ENCODE measurements at regions not wholly inside any gene's neighbourhood (a gene's known extent, or its start where the extent isn't known, plus 50 kb on each side); places are given as distances from the start of the nearest gene placed in this dataset.

DNA sequence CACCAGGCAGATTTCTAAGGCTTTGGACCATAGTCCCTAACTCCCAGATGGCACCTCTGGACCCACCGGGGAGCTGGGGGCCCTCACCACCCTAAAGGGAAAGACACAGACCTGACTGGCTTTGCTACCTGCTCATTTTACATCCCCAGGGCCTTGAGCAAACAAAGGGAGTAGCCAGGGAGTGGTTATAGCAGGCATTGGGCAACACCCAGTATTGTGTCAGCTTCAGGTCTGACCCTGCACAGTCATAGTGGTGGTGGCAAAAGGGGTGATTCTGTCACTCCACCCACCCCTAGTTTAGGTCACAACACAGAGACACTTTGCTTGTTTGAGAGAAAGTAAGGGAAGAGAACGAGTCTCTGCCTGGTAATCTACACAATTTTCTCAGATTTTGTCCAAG lies 352.5 kb downstream of the DIPK2A start:
- DNase-seq (ENCODE audit: extremely low spot score), result no peak
- POLR2A ChIA-PET, result no interaction called here
- CTCF ChIA-PET, result interaction anchor here (1.4 to 1.5 kb wide), 2 partner anchors 8 to 12 kb away, joined by 4 to 7 read pairs; no protein-coding TSS in a partner anchor
- TF ChIP-seq, protein P1, sequence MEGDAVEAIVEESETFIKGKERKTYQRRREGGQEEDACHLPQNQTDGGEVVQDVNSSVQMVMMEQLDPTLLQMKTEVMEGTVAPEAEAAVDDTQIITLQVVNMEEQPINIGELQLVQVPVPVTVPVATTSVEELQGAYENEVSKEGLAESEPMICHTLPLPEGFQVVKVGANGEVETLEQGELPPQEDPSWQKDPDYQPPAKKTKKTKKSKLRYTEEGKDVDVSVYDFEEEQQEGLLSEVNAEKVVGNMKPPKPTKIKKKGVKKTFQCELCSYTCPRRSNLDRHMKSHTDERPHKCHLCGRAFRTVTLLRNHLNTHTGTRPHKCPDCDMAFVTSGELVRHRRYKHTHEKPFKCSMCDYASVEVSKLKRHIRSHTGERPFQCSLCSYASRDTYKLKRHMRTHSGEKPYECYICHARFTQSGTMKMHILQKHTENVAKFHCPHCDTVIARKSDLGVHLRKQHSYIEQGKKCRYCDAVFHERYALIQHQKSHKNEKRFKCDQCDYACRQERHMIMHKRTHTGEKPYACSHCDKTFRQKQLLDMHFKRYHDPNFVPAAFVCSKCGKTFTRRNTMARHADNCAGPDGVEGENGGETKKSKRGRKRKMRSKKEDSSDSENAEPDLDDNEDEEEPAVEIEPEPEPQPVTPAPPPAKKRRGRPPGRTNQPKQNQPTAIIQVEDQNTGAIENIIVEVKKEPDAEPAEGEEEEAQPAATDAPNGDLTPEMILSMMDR (IDR thresholded peaks at IDR 0.05; ENCODE audit: control extremely low read depth, extremely low read depth, low read depth, missing control alignments), result no peak

DNA sequence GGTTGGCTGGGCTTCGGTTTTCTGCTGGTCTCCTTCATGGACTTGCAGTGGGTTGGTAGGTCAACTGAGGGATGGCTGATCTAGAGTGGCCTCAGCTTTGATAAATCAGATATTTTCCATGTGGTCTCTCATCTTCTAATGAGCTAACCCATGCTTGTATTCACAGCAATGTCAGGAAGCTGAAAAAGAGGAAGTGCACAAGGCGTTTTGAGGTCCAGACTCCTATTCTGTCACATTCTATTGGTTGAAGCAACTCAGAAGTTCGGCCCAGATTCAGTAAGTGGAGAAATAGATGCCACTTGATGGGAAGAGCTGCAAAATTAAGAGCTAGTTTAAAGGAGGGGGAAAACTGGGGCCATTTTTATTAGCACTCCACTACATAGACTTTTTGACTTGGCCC lies 361.2 kb downstream of the DIPK2A start:
- TF ChIP-seq, protein P1 (IDR thresholded peaks at IDR 0.05; ENCODE audit: control extremely low read depth, extremely low read depth, low read depth, missing control alignments), result no peak
- POLR2A ChIA-PET, result no interaction called here
- no peak for DNase-seq (ENCODE audit: extremely low spot score)
- CTCF ChIA-PET, result interaction anchor here (1.2 to 2.9 kb wide), 8 partner anchors 9 to 88 kb away, joined by 3 to 13 read pairs (median 4); no protein-coding TSS in a partner anchor

DNA sequence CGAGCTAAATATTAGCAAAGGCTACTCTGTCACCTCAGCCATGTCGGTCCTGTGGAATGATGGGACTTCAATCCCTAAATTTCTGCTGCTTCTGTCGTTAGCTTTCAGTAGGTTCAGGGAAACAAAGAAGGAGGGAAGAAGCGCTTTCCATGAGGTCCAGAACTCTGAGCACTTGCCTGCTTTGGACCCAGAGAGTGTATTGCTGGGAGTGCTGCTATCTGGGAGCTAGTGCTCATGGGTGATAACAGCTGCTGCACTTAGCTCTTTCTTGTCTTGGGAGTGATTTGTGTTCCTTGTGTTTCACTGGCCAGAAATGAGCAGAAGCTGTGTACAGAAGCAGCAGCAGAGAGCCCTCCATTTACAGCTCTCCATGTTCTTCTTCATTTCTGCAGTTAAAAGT lies 369.8 kb downstream of the DIPK2A start:
- DNase-seq (ENCODE audit: extremely low spot score), result no peak
- CTCF ChIA-PET, result interaction anchor here (1.3 to 1.5 kb wide), 4 partner anchors 9 to 100 kb away, joined by 3 to 7 read pairs (median 4); no protein-coding TSS in a partner anchor

DNA sequence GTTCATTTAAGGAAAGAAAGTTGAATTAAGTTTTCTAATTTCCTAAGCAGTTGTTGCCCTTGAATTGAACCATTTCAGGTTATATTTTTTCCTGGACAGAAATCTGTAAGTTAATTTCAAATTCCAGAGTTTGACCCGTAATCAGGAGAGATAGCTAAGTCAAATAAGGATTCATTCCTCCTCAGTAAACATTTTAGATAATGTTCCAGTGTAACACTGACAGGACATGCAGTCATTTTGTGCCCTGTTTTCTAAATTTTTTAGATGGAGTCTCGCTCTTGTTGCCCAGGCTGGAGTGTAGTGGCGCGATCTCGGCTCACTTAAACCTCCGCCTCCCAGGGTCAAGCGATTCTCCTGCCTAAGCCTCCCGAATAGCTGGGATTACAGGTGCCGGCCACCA lies 371.7 kb downstream of the DIPK2A start:
- CTCF ChIA-PET, result interaction anchor here (1.2 kb wide), 1 partner anchor 38 kb away, joined by 3 read pairs; no protein-coding TSS in a partner anchor
- TF ChIP-seq, protein P1 (IDR thresholded peaks at IDR 0.05; ENCODE audit: control extremely low read depth, extremely low read depth, low read depth, missing control alignments), result no peak
- POLR2A ChIA-PET, result no interaction called here
- DNase-seq (ENCODE audit: extremely low spot score), result no peak

More for the DNA sequence above, 369.8 kb downstream of the DIPK2A start:
- TF ChIP-seq, protein P1 (IDR thresholded peaks at IDR 0.05; ENCODE audit: control extremely low read depth, extremely low read depth, low read depth, missing control alignments), result no peak
- POLR2A ChIA-PET, result no interaction called here

DNA sequence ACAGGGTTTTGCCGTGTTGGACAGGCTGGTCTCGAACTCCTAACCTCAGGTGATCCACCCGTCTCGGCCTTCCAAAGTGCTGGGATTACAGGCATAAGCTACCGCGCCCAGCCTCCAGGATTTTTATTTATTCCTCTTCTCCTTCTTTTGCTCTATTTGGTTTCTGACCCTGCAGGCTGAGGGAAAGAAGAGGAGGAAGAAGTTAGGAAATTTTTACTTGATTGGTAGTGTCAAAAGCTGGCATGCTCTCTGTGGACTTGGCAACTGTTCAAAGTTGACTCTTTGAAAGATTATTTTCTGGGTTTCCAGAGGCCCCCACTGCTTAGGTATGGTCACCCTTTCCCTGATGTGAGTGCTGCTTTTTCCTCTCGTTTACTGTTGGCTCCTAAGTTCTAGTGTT lies 372.2 kb downstream of the DIPK2A start:
- DNase-seq (ENCODE audit: extremely low spot score), result no peak
- ChIA-PET POLR2A (no interaction called here), CTCF (interaction anchor here (1.2 kb wide), 1 partner anchor 39 kb away, joined by 3 read pairs; no protein-coding TSS in a partner anchor)
- TF ChIP-seq, protein P1 (IDR thresholded peaks at IDR 0.05; ENCODE audit: control extremely low read depth, extremely low read depth, low read depth, missing control alignments), result no peak

DNA sequence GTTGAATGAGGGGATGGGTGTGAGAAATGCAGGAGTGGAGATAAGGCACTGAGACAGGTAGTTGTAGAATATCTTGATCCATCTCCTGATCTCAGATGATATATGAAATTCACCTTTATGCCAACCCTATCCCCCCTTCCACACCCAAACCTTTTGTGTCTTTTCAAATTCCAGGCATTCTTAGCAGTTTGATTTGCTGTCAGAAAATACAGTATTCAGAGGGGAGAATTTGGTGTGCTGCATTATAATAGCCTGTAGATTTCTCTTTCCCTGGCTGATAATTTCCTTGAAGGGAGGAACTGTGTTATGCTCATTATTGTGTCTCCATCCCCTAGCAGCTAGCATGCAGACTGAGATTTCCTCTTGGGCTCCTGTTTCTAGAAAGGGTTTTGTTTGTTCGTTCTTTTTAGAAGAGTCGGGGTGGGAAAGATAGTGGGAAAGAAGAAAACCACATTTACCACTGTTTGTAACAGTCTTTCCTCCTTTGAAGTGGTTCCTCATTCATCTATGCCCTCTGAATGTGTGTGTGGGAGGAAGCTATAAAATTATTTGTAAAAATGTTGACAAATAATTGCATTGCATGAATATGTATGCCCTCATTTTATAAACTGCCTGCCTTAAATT lies 373.4 kb downstream of the DIPK2A start:
- ChIA-PET CTCF (interaction anchor here (1.5 kb wide), 1 partner anchor 9 kb away, joined by 3 read pairs; no protein-coding TSS in a partner anchor), POLR2A (no interaction called here)
- TF ChIP-seq, protein P1 (IDR thresholded peaks at IDR 0.05; ENCODE audit: control extremely low read depth, extremely low read depth, low read depth, missing control alignments), result no peak
- DNase-seq (ENCODE audit: extremely low spot score), result no peak

Data from GM10248 (cell line).